ENCODE measurements at regions not wholly inside any gene's neighbourhood (a gene's known extent, or its start where the extent isn't known, plus 50 kb on each side); places are given as distances from the start of the nearest gene placed in this dataset.
"Not testable (repeated sequence)": the region's sequence is repeated elsewhere in the genome, so short reads cannot be mapped to it uniquely, and the experiment has no call there.

- TF ChIP-seq BACH2 (CRISPR knock-in tag; IDR thresholded peaks at IDR 0.05; ENCODE audit: borderline replicate concordance) (no peak), RARB (CRISPR knock-in tag; IDR thresholded peaks at IDR 0.05) (no peak), ISL1 (CRISPR knock-in tag; IDR thresholded peaks at IDR 0.05) (no peak), ZFP3 (CRISPR knock-in tag; IDR thresholded peaks at IDR 0.05) (no peak), ESRRG (CRISPR knock-in tag; IDR thresholded peaks at IDR 0.05) (no peak), ZNF565 (CRISPR knock-in tag; conservative IDR thresholded peaks at IDR 0.05; ENCODE audit: low read depth) (no peak), CSDC2 (CRISPR knock-in tag; IDR thresholded peaks at IDR 0.05) (no peak), ZNF70 (CRISPR knock-in tag; IDR thresholded peaks at IDR 0.05) (no peak), TOX (CRISPR knock-in tag; IDR thresholded peaks at IDR 0.05; ENCODE audit: borderline replicate concordance) (no peak), PATZ1 (CRISPR knock-in tag; IDR thresholded peaks at IDR 0.05; ENCODE audit: borderline replicate concordance) (no peak), ARNTL (CRISPR knock-in tag; IDR thresholded peaks at IDR 0.05; ENCODE audit: borderline replicate concordance, low read depth) (no peak), ZC3H10 (CRISPR knock-in tag; IDR thresholded peaks at IDR 0.05) (no peak), TSHZ2 (CRISPR knock-in tag; IDR thresholded peaks at IDR 0.05) (no peak), ZFP30 (CRISPR knock-in tag; IDR thresholded peaks at IDR 0.05) (no peak), ZNF8 (CRISPR knock-in tag; IDR thresholded peaks at IDR 0.05) (no peak), PPARA (CRISPR knock-in tag; IDR thresholded peaks at IDR 0.05; ENCODE audit: borderline replicate concordance) (no peak), SNAI2 (CRISPR knock-in tag; IDR thresholded peaks at IDR 0.05) (no peak)
- TF ChIP-seq, protein P1, sequence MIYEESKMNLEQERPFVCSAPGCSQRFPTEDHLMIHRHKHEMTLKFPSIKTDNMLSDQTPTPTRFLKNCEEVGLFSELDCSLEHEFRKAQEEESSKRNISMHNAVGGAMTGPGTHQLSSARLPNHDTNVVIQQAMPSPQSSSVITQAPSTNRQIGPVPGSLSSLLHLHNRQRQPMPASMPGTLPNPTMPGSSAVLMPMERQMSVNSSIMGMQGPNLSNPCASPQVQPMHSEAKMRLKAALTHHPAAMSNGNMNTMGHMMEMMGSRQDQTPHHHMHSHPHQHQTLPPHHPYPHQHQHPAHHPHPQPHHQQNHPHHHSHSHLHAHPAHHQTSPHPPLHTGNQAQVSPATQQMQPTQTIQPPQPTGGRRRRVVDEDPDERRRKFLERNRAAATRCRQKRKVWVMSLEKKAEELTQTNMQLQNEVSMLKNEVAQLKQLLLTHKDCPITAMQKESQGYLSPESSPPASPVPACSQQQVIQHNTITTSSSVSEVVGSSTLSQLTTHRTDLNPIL (CRISPR knock-in tag; IDR thresholded peaks at IDR 0.05; ENCODE audit: low read depth): no peak
- TF ChIP-seq, protein P2, sequence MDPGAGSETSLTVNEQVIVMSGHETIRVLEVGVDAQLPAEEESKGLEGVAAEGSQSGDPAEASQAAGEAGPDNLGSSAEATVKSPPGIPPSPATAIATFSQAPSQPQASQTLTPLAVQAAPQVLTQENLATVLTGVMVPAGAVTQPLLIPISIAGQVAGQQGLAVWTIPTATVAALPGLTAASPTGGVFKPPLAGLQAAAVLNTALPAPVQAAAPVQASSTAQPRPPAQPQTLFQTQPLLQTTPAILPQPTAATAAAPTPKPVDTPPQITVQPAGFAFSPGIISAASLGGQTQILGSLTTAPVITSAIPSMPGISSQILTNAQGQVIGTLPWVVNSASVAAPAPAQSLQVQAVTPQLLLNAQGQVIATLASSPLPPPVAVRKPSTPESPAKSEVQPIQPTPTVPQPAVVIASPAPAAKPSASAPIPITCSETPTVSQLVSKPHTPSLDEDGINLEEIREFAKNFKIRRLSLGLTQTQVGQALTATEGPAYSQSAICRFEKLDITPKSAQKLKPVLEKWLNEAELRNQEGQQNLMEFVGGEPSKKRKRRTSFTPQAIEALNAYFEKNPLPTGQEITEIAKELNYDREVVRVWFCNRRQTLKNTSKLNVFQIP (CRISPR knock-in tag; IDR thresholded peaks at IDR 0.05; ENCODE audit: borderline replicate concordance, low read depth): no peak
- ATAC-seq: no peak
These were observed 55.9 kb upstream of the EMX2 start for GRCh38 chr10:117486606-117487005.

GRCh38 chr10:117483056-117483590, 59.4 kb upstream of the EMX2 start:
- TF ChIP-seq PPARA (CRISPR knock-in tag; IDR thresholded peaks at IDR 0.05; ENCODE audit: borderline replicate concordance) (no peak), ARNTL (CRISPR knock-in tag; IDR thresholded peaks at IDR 0.05; ENCODE audit: borderline replicate concordance, low read depth) (no peak), ZNF565 (CRISPR knock-in tag; conservative IDR thresholded peaks at IDR 0.05; ENCODE audit: low read depth) (no peak), CSDC2 (CRISPR knock-in tag; IDR thresholded peaks at IDR 0.05) (no peak), ZFP3 (CRISPR knock-in tag; IDR thresholded peaks at IDR 0.05) (no peak), ZFP30 (CRISPR knock-in tag; IDR thresholded peaks at IDR 0.05) (no peak), ISL1 (CRISPR knock-in tag; IDR thresholded peaks at IDR 0.05) (no peak), OSR1 (CRISPR knock-in tag; IDR thresholded peaks at IDR 0.05) (no peak), ZNF8 (CRISPR knock-in tag; IDR thresholded peaks at IDR 0.05) (no peak), TCF4 (CRISPR knock-in tag; IDR thresholded peaks at IDR 0.05; ENCODE audit: borderline replicate concordance) (no peak), RARB (CRISPR knock-in tag; IDR thresholded peaks at IDR 0.05) (no peak), BACH2 (CRISPR knock-in tag; IDR thresholded peaks at IDR 0.05; ENCODE audit: borderline replicate concordance) (no peak), CSRNP3 (CRISPR knock-in tag; IDR thresholded peaks at IDR 0.05) (no peak), ZC3H10 (CRISPR knock-in tag; IDR thresholded peaks at IDR 0.05) (no peak), SNAI2 (CRISPR knock-in tag; IDR thresholded peaks at IDR 0.05) (no peak)
- TF ChIP-seq, protein P1 (CRISPR knock-in tag; IDR thresholded peaks at IDR 0.05; ENCODE audit: low read depth): no peak
- no peak for ATAC-seq

GRCh38 chr10:117481011-117481410, 61.5 kb upstream of the EMX2 start:
- ATAC-seq: not testable (repeated sequence)
